HTR-8/SVneo (cell line): ENCODE measurements at regions not wholly inside any gene's neighbourhood (a gene's known extent, or its start where the extent isn't known, plus 50 kb on each side); places are given as distances from the start of the nearest gene placed in this dataset.

Experiments
- DNase-seq: peaks from one replicate; pipeline ENCODE4 v3.0.0; 2011; ENCODE audit warnings: low spot score, mixed read lengths; ENCODE audit not compliant: insufficient read length
- FAIRE-seq: peaks from 2 replicates; lab custom pipeline; 2011; peaks lifted over from hg19 to GRCh38; lab: Jason Lieb, UNC

DNA sequence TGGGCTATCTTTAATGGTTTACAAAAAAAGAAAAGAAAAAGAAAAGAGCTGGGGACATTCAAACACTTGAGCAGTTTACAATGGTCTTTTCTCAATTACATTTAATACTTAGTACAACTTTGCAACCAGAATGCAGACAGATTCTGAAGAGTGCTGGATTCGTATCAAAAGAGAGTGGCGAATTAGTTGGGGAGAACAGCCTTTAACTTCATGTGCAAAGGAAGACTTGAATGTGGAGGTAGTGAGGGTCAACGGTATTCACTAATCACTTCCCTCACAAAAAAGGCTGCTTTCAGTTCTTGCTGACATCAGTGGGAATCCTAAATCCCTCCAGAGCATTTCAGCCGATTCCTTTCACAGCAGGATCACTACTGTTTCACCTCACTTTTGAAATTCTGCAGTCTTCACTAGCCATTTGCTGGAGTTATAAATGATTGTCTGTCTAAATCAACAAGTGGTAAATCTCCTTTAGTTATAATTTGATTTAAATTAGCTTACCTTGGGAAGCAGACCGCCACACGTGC, 323.0 kb upstream of the SEMA6D start:
- DNase-seq (no peak), FAIRE-seq (no peak)

DNA sequence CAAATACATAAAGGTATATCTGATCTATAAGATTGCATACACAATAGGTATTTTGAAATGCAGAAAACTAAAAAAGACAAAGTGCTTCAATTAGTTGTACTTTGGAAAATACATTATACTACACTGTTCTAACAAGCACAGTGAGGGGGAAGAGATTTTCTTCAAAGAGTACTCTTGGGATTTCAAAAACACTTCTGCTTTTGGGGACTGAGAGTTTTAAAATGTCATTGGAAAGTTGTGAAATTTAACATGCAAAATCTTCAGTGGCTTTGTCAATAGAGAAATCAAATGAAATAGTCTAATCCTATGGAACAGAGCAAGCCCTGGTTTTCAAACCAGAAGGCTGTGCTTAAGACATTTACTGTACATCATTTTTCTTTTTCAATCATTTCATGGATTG, 322.2 kb upstream of the SEMA6D start:
- DNase-seq = no peak
- FAIRE-seq = no peak

DNA sequence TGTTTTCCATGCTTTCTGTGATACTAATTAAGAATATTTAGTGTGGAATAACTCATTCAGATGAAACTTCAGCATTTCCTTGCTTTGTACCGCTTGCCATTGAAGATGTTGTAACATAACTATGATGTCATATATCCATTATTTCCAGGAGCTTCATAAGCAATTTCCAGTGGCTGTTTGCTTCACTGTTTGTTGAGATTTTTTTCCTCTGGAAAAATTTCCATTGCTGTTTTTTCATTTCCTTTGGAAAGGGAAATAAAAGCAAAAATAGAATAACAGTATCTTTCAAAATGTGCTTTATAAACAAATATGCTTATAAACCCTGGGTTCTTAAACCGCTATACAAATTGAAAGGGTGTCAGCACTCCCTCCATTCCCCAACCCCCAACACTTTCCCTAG, 319.6 kb upstream of the SEMA6D start:
- DNase-seq (no peak), FAIRE-seq (no peak)

DNA sequence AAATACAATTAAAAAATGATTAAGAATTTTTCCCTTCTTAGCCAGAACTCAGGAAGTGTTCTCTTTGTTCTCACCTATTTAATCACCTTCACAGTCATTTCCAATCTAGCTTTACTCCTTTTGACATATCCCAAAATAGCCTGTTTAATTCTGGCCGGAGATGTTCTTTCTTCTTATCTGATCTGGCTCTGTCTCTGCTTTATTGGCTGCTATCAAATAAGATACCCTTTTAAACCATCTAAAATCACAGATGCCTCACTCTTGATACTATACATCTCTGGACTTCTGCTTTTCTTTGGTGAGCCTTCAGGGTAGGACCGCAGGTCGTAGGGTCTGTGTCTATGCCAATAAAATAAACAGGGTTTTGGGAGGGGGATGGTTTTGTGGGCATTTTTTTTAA, 319.2 kb upstream of the SEMA6D start:
- DNase-seq (no peak), FAIRE-seq (no peak)

DNA sequence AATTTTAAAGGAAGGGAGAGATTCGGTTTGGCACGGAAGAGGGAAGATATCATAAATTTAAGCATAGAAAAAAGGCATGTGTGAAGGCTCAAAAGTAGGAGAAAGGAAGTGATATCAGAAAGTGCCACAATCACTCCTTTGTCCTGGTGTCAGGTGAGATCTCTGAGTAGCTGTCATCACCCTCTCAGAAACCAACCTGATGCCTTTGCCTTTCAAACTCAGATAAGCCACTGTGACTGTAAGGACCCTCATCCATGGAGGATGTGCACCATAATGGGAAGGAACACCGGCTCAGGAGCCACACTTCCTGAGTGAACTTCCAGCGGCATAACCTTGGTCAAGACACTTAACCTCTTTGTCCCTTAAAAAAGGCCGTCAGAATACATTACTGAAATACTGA, 318.7 kb upstream of the SEMA6D start:
- FAIRE-seq (no peak), DNase-seq (no peak)

DNA sequence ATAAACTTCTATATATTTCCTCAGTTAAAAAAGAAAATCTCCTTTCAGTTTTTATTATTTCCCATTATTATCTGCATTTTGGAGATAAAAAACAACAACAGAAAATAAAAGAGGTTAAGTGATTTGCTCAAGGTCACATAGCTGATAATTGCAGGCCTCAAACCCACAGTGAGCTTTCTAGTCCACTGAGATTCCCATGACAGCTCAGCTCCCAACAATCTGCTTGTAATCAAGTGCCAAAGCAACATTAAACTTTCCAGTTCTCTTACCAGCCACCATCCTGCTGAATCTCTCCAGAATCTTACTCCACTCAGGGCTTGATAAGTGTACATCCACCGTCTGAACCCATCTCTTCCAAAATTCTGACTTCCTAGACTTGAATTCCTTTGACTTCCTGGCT, 318.2 kb upstream of the SEMA6D start:
- FAIRE-seq = no peak
- no peak for DNase-seq

DNA sequence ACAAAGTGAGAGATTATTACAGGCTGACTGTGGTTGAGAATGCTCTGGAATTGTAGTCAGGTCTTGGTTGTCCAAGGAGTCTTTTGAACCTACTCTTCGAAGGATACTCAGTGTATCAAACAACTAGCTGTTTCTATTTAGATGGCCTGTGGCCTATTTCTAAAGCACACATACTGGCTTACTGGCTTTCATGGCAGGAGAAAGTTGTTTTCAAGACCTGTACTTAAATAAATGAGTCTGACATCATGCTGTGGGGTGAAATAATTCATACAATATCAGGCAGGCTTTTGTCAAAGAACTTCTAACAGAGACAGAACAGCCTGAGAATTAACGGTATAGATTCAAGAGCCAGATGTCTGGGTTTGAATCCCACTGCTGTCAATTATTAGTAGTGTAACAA, 316.7 kb upstream of the SEMA6D start:
- DNase-seq (no peak), FAIRE-seq (no peak)

DNA sequence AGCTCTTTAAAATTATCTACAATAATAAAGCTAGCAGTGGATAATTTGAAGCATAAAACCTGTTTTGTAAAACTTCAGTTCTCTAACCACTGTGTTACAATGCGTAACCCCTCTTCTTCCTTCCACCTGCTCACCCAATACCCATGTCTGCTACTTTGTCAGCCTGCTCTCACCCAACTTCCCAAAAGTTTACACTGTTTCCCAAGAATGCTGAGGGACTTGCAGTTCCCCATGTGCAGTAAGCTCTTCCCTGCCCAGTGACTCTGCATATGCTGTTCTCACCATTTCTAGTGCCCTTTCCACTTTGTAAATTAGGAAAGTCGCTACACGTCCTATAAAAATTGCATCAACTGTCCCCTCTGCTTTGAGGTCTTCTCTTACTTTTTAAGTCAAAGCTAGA, 315.9 kb upstream of the SEMA6D start:
- no peak for FAIRE-seq
- DNase-seq = no peak

DNA sequence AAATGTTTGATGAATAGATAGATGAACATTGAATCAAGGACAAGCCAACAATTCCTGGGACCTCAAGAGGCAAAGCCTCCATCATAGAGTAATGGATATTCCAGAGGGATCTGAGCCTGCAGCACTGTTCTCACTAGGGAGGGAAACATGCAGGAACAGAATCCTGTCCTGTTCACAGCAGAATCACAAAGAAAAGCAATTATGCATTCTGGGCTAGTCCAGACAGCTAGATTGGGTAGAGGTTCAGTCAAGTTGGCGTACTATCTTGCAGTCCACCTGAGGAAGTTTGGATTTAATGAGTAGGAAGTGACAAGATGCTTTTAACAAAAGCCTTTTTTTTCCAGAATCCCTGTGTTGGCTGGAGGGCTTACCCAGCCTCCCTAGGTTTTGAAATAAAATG, 314.5 kb upstream of the SEMA6D start:
- DNase-seq (no peak), FAIRE-seq (no peak)

DNA sequence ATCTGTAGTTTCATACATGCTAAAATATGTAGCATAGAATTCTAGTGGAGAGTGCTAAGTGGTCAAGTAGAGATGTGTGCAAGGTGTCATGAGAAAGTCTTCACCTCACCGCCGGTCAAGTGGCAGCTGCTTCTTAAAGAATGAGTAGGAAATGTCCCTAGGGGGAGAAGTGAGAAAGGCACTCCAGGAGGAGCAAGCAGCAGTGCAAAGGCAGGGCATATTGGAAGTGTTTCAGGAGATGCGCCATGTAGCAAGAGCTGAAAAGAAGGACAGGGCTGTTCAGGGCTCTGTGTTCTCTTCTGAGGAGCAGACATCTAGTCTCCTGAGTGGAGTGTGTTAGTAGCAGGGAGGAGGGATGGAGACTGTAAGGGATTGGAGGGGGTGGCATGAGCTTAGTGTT, 312.4 kb upstream of the SEMA6D start:
- FAIRE-seq (no peak), DNase-seq (no peak)

DNA sequence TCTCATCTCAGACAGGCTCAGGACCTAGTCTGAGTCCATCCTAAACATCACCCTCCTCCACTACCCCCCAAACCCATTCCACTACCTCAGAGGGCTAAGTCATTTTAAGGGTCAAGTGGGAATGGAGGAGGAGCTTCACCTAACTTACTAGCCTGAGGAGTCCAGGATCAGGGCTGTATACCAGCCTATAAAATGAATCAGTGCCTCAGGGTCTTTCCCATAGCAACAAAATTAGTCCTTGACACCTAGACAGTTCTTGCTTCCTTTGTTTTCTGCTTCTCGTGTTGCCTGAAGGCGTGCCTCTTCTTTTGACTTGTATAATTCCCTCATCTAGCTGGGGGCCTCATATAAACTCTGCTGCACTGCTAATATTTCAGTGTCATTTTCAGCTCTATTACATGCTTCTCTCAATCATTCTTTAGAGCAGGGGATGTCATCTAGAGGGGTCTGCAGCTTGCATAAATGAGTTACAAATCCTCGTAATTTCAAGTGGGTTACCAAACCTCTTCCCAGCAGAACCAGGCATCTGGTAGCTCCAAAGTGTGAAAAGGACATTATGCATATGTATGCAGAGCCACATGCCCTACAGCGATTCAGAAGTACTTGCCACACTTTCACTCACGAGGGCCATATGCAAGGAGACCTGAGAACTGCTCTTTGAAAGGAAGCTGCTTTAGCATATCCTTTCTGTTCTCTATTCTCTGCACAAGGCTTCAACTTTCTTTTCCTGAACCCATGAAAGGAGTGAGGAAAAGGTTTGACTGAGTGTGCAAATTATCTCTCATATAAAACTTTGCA, 311.7 kb upstream of the SEMA6D start:
- DNase-seq (no peak), FAIRE-seq (no peak)

DNA sequence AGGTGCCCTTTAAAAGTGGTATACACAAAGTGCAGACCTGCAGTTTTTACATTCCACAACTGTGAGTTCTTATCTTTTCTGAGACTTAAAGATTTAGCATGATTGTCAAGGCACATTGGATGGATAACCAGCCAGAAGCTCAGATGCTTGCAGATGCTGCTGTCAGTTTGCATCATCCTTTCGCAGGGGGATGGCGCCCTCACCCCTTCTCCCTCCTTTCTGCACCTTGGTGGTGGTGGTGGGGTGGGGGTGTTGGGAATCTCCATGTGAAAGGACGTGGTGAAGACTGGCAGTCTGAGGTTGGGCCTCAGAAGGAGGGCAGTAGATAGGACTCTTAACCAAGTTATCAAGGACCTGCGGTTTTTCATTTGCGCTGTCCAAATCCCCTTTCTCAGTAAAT, 309.6 kb upstream of the SEMA6D start:
- no peak for FAIRE-seq
- DNase-seq = no peak

DNA sequence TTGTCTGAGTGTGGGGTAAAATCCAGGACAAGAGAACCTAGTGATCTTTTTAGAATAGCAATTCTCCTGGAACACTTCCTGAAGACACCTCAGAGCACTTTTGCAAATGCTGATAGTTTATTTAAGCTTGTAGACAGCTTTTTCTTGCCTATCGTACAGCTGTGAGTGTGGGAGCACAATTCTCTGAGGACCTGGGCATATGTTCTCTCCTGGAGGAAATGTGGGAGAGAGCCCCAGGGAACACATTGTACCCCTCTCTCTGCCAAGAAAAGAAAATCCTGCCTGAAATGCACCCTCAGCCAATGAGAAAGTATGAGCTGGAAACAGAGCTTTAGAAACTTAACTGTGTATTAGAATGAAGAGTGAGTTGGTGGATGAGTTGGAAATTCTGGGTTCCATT, 308.3 kb upstream of the SEMA6D start:
- no peak for DNase-seq
- FAIRE-seq = no peak

DNA sequence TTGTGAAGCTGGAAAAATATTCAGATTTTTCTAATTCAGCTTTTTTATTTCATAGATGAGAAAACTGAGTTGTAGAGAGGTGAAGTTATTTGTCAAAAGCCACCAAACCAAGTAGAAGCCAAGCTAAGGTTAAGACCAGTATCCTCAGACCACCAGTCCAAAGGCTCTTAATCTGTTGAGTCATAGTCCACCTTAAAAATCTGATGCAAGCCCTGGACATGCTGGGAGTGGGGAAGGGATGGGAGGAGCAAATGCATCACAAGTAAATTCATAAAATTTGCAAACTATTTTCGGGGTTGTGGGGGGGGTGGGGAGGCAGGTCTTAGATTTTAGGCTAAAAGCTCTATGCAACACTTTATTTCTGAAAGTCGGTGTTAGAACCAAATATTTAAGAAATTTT, 307.7 kb upstream of the SEMA6D start:
- DNase-seq = no peak
- FAIRE-seq = no peak

DNA sequence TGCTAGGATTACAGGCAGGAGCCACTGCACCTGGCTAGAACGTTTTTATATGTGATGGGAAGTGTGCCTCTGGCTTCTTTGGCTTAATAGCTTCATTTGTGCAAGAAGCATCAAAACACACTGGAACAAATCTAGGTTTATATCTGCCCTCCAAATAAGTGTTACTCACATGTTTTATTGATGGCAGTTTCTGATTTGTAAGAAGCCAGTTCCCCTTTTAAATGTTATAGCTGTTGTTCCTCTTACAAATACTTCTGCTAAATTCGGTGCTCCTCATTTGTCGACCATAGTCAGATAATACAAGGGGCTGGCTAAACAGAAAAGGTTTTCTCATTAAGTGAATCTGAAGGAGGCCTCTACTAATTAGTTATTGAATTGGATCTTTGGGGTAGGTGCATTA, 307.1 kb upstream of the SEMA6D start:
- no peak for FAIRE-seq

DNA sequence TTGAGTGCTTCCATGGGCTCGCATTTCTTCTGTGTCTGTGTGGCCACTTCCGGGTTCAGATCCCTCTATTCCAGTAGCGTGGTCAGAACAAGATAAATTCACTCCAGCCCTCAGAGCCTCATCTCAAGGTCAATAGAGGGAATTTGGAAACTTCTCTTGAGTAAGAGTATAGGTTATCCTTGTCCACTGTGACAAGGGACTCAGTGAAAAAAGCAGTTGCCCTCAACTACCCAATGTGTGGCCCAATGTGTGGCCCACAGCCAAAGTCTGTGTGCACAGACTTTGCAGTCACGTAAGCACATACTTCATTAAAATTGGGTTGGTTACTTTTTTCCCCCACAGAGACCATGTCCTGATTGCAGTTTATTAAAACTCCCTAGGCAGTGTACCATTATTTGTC, 305.6 kb upstream of the SEMA6D start:
- FAIRE-seq (no peak), DNase-seq (no peak)

More for the DNA sequence above, 307.1 kb upstream of the SEMA6D start:
- no peak for DNase-seq

DNA sequence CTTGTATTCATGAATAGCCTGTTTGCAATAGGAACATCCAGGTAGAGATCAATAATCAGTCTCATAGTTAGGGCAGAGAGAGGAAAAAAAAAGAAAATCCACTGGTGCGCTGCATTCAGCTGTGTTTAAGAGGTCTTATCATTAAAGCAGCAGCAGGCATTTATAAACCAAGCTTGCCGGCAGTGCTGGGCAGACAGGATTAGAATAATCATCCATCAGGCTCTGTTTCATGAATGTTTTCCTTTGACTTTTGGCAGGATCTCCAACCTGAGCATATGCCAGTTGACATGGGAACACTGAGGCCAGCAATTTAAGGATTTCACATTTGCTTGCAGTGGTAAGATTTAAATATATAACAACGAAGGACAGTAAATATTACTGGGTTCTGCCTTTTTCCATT, 305.2 kb upstream of the SEMA6D start:
- no peak for FAIRE-seq
- DNase-seq = no peak

DNA sequence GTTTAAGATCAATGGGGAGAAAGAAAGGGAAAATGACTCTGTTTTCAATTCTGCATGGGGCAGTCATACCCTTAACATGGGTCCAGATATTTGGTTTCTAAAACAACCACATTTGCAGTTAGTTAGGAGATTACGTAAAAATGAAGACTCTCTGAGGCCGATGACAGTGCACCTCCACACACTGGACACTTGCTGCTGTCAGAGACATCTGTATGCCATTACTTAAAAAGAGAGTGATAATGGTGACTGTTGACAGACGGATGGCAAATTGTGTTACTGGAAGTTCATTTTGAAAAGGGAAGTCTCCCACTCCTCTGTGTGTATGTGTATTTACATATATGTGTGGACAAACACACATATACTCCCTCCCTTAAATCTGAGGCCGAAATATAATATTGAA, 304.5 kb upstream of the SEMA6D start:
- DNase-seq (no peak), FAIRE-seq (no peak)

DNA sequence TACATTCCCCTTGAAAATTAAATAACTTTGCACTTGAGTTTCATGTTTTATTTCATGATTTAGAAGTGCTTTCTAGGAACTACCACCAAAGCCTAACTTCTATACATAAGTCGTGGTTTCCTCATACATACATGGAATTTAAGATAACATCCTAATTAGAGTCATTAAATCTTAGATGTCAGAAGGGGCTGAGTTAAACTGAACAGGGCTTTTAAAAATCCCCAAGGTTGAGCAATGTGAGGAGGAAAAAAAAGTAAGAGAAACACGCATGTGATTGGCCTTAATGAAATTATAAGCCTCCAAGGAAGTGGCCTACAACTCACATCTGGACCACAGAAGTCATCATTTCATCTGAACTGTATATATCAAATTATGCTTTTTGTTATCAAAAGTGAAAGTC, 303.1 kb upstream of the SEMA6D start:
- FAIRE-seq (no peak), DNase-seq (no peak)

DNA sequence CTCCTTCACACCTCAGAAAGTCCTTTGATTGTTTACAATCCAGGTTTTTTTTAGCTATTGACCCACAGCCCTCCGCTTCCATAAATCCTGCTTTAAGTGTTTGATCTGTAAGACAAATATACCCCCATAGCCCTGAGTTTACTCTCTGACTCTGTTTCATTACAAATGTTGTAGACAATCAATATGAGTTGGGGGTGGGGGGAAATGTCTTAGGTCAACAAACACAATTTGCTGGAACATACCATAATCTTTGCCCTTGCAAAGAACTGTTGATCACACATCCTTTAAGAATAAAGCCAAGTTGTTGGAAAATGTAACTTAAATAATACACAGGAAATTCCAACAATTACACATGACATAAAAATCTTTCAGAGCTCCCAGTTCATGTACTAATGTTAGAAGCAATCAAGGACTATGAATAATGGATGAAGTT, 301.8 kb upstream of the SEMA6D start:
- no peak for FAIRE-seq
- no peak for DNase-seq

DNA sequence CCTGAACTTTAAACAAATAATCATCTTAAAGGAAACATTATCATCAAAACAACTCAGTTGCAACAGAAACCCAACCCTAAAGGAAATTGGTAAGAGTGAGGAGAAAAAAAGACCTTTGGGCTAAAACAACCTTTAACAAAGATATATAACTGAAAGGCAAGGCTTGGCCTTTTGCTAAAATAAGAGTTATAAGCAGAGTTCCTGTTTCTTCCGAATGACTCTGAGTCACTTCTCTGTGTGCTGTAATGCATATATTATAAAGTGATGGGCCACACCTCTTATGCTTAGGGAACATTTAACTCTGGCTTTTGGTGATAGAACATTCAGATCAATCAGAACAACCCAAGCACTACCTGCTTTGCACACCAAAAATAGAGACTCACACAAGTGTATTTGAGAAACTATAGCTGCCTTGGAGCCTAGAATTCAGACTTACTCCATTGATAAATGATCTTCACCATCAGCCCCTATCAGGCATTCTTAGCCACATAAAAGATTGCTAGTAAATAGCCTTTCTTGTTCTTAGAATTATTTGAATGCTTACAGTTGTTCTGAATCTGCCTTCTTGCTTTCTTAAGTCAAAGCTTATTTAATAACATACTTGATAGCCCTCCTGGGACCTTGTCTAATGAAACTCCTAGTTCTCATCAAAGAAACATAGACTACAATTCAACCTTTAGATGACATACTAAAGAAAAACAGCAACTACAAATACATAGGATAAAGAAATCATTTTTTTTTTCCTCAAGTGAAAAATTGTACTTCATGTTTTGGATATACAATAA, 294.2 kb upstream of the SEMA6D start:
- FAIRE-seq (no peak), DNase-seq (no peak)

DNA sequence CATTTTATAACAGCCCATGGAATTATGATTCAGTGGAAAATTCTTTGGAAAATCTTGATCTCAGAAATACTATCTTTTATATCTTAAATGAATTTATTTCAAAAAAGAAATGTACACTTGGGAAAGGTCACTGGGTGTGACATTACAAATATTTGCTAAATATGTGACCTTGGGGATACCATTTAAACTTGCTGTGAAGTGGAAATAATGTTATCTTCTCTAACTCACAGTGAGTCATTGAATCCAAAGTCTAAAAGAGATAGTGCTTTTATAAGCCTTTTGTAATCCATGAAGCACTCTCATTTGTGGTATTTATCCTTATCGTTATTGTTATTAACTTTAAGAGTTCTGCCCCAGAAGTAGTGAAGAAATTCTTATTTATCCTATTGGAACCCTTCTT, 289.8 kb upstream of the SEMA6D start:
- no peak for DNase-seq
- no peak for FAIRE-seq
